DND-41 (cell line): ENCODE measurements at regions not wholly inside any gene's neighbourhood (a gene's known extent, or its start where the extent isn't known, plus 50 kb on each side); places are given as distances from the start of the nearest gene placed in this dataset.

ENCODE experiments used
- EZH2 ChIP-seq: IDR thresholded peaks from 3 replicates; pipeline ENCODE4 v1.6.1; 2012; ENCODE audit warnings: borderline replicate concordance, low read depth, mild to moderate bottlenecking, moderate library complexity, low read length, inconsistent platforms; ENCODE audit not compliant: severe bottlenecking
- TF ChIP-seq, protein P1 (sequence below): IDR thresholded peaks from 2 replicates; pipeline ENCODE4 v1.5.1; 2012; ENCODE audit warnings: borderline replicate concordance, low read length, moderate library complexity, mild to moderate bottlenecking; ENCODE audit not compliant: poor library complexity, severe bottlenecking; ENCODE audit errors: extremely low read depth

DNA sequence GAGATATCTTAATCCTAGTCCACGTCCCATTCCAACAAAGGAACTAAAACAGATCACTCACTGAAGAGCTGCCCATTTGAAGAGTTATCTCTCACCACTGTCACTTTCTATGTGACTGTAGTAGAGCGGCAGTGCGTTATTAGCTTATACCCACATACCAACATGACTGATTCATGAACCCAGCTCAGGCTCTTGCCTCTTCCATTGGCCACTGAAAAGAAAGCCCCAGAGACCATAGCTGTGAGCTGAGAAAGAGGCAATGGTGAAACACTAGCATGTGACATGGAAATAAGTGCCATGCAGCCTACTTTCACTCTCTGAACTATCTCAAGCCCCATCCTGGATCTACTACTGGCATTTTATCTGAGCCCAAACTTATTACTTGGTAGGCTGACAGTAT, 151.7 kb upstream of the MOCS2 start:
- TF ChIP-seq, protein P1, sequence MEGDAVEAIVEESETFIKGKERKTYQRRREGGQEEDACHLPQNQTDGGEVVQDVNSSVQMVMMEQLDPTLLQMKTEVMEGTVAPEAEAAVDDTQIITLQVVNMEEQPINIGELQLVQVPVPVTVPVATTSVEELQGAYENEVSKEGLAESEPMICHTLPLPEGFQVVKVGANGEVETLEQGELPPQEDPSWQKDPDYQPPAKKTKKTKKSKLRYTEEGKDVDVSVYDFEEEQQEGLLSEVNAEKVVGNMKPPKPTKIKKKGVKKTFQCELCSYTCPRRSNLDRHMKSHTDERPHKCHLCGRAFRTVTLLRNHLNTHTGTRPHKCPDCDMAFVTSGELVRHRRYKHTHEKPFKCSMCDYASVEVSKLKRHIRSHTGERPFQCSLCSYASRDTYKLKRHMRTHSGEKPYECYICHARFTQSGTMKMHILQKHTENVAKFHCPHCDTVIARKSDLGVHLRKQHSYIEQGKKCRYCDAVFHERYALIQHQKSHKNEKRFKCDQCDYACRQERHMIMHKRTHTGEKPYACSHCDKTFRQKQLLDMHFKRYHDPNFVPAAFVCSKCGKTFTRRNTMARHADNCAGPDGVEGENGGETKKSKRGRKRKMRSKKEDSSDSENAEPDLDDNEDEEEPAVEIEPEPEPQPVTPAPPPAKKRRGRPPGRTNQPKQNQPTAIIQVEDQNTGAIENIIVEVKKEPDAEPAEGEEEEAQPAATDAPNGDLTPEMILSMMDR: no peak
- no peak for TF ChIP-seq EZH2
